ENCODE measurements at regions not wholly inside any gene's neighbourhood (a gene's known extent, or its start where the extent isn't known, plus 50 kb on each side); places are given as distances from the start of the nearest gene placed in this dataset.
"Not testable (repeated sequence)": the region's sequence is repeated elsewhere in the genome, so short reads cannot be mapped to it uniquely, and the experiment has no call there.

GRCh38 chr2:7324706-7325105 is 407.5 kb downstream of the RNF144A start:
- no peak for DNase-seq

- no peak for DNase-seq
Measured at GRCh38 chr2:7325186-7325585, 408.0 kb downstream of the RNF144A start.

GRCh38 chr2:7329465-7329864 is 412.3 kb downstream of the RNF144A start:
- no peak for DNase-seq

- DNase-seq = no peak
Measured at GRCh38 chr2:7333189-7333765, 416.1 kb downstream of the RNF144A start.

- no peak for DNase-seq
Measured at GRCh38 chr2:7333960-7334493, 416.8 kb downstream of the RNF144A start.

GRCh38 chr2:7338961-7339360 is 421.7 kb downstream of the RNF144A start:
- DNase-seq = no peak

GRCh38 chr2:7346336-7346735 is 429.1 kb downstream of the RNF144A start:
- no peak for DNase-seq

GRCh38 chr2:7348761-7349160 is 431.5 kb downstream of the RNF144A start:
- DNase-seq = no peak

GRCh38 chr2:7352191-7352590 is 435.0 kb downstream of the RNF144A start:
- no peak for DNase-seq

- no peak for DNase-seq
Measured at GRCh38 chr2:7353571-7353970, 436.4 kb downstream of the RNF144A start.

- no peak for DNase-seq
Measured at GRCh38 chr2:7355781-7356180, 438.6 kb downstream of the RNF144A start.

- no peak for DNase-seq
Measured at GRCh38 chr2:7356909-7357584, 439.8 kb downstream of the RNF144A start.

GRCh38 chr2:7357993-7358392 is 440.8 kb downstream of the RNF144A start:
- no peak for DNase-seq

- no peak for DNase-seq
Measured at GRCh38 chr2:7358865-7359447, 441.7 kb downstream of the RNF144A start.

GRCh38 chr2:7363906-7364305 is 446.7 kb downstream of the RNF144A start:
- DNase-seq = no peak

GRCh38 chr2:7368211-7368610 is 451.0 kb downstream of the RNF144A start:
- DNase-seq = no peak

GRCh38 chr2:7373156-7373555 is 455.9 kb downstream of the RNF144A start:
- DNase-seq = no peak

GRCh38 chr2:7375901-7376300 is 458.7 kb downstream of the RNF144A start:
- DNase-seq = no peak

- DNase-seq = peak; percentile 58
Measured at GRCh38 chr2:7377916-7378569, 460.8 kb downstream of the RNF144A start.

GRCh38 chr2:7378591-7378990 is 461.4 kb downstream of the RNF144A start:
- DNase-seq = no peak

GRCh38 chr2:7379799-7380198 is 462.6 kb downstream of the RNF144A start:
- no peak for DNase-seq

- DNase-seq = no peak
Measured at GRCh38 chr2:7384773-7385349, 467.6 kb downstream of the RNF144A start.

GRCh38 chr2:7390311-7390710 is 473.1 kb downstream of the RNF144A start:
- DNase-seq = not testable (repeated sequence)
